Ovary (tissue), 3 donors: ENCODE measurements at regions not wholly inside any gene's neighbourhood (a gene's known extent, or its start where the extent isn't known, plus 50 kb on each side); places are given as distances from the start of the nearest gene placed in this dataset.

Experiments
- CTCF ChIP-seq, 3 donors: fragments of 450-650 bp in 2 of 3; fragments of 200-600 bp in 1 of 3; IDR thresholded peaks; one replicate each; pipeline versions ENCODE4 v1.5.1 to v1.8.0; 2016 to 2022; ENCODE audit warnings: antibody characterized with exemption in 3 of 3, mild to moderate bottlenecking in 1 of 3
- EP300 ChIP-seq: sonication (generic); formaldehyde crosslinking; IDR thresholded peaks from one replicate; pipeline ENCODE4 v1.6.1; 2017; ENCODE audit warnings: antibody characterized with exemption
- POLR2A ChIP-seq: fragments of 450-650 bp; IDR thresholded peaks from one replicate; pipeline ENCODE4 v1.6.1; 2017; ENCODE audit warnings: antibody characterized with exemption, mild to moderate bottlenecking, moderate library complexity
- donor health status: DM: no; HTN: no; CAD: no.

- TF ChIP-seq EP300 (no peak), POLR2A (no peak), CTCF (IDR thresholded peaks at IDR 0.05) (no peak)
Observed at GRCh38 chr3:94647131-94647530, 584.3 kb downstream of the NSUN3 start.
